Heart left ventricle (tissue), 16 donors: ENCODE measurements at regions not wholly inside any gene's neighbourhood (a gene's known extent, or its start where the extent isn't known, plus 50 kb on each side); places are given as distances from the start of the nearest gene placed in this dataset.

ENCODE experiments used
- ATAC-seq, 4 donors: fragments of 200-7000 bp; cut with Tn5 transposase; one replicate each; pipeline ENCODE4 v1.9.1; 2020 to 2022; ENCODE audit warnings: moderate library complexity in 4 of 4, mild to moderate bottlenecking in 3 of 4, moderate number of reproducible peaks in 1 of 4
- DNase-seq, 5 donors: peaks; one replicate each; pipeline ENCODE4 v3.0.0-alpha.2; 2020
- H3K27ac ChIP-seq, 12 donors: fragments of 200-600 bp; sonication (generic) in 4 of 12; one replicate each; pipeline versions ENCODE4 v1.5.0 to v1.8.0; 2016 to 2022; ENCODE audit warnings: mild to moderate bottlenecking in 2 of 12
- H3K27me3 ChIP-seq, 9 donors: fragments of 200-600 bp; sonication (generic) in 2 of 9; one replicate each; pipeline versions ENCODE4 v1.5.1 to v1.8.0; 2016 to 2022; ENCODE audit warnings: mild to moderate bottlenecking in 3 of 9
- H3K36me3 ChIP-seq, 9 donors: fragments of 200-600 bp; sonication (generic) in 2 of 9; one replicate each; pipeline versions ENCODE4 v1.5.0 to v1.8.0; 2018 to 2022; ENCODE audit warnings: mild to moderate bottlenecking in 2 of 9
- H3K4me1 ChIP-seq, 12 donors: fragments of 200-600 bp; sonication (generic) in 4 of 12; one replicate each; pipeline versions ENCODE4 v1.5.0 to v1.8.0; 2016 to 2022; ENCODE audit warnings: mild to moderate bottlenecking in 3 of 12
- H3K4me3 ChIP-seq, 12 donors: fragments of 200-600 bp; sonication (generic) in 4 of 12; one replicate each; pipeline versions ENCODE4 v1.5.0 to v1.8.0; 2017 to 2022; ENCODE audit warnings: mild to moderate bottlenecking in 9 of 12, moderate library complexity in 4 of 12
- H3K9me3 ChIP-seq, 12 donors: fragments of 200-600 bp; sonication (generic) in 4 of 12; one replicate each; pipeline versions ENCODE4 v1.5.0 to v1.8.0; 2016 to 2022; ENCODE audit warnings: mild to moderate bottlenecking in 1 of 12
- CTCF ChIP-seq, 12 donors: fragments of 200-600 bp; sonication (generic) in 4 of 12; IDR thresholded peaks; one replicate each; pipeline versions ENCODE4 v1.5.0 to v1.8.0; 2018 to 2022; ENCODE audit warnings: antibody characterized with exemption in 12 of 12, mild to moderate bottlenecking in 5 of 12
- POLR2A ChIP-seq, 2 donors: fragments of 450-650 bp; IDR thresholded peaks; one replicate each; pipeline ENCODE4 v1.6.1; 2017; ENCODE audit warnings: antibody characterized with exemption in 2 of 2, mild to moderate bottlenecking in 2 of 2, moderate library complexity in 2 of 2
- WGBS, 4 donors: extraction: QIAGEN DNeasy Blood & Tissue Kit in 2 of 4; methylation state at CpG; one replicate each; pipeline versions ENCODE4 v1.1.5 to v1.1.7; 2013 to 2018; 5-methylcytosine and 5-hydroxymethylcytosine counted together
- intact Hi-C, 10 donors: fragments of 100-400 bp; cut with DNase I; formaldehyde crosslinking; loops; one replicate each; pipeline versions ENCODE4 v1.11.1 to v1.14.2; 2022
- donor health status: ischemic (EF 13 %, LVEDD 7.1; RV severe dilation, severe dysfunction).
- donor health status: healthy with polysubstance abuse.
- donor health status: DM: no; HTN: yes; CAD: no.
- donor health status: DM: no; HTN: no; CAD: no.
- donor health status: ischemic (EF 25% LVEDD 6.9; RV normal size, moderate dysfunction).
- donor health status: ischemic (EF 25% LVEDD 5.7; RV mildly dilated, moderate dysfunction).
- donor health status: healthy.
- donor health status: DM: yes; HTN: yes; CAD: no.
- donor health status: ischemic (EF 35%, LVEDD 5.7; RV mildly dilated, moderate dysfunction).
- donor health status: nonischemic (EF 11% LVEDD 7.7; RV severe dilation, severe dysfunction).
- donor health status: DM: yes; HTN: yes; CAD: no.
- donor health status: PGD.
- donor health status: ischemic (EF 29% LVEDD 5.4; RV normal size, mild dysfunction).
- donor health status: nonischemic (EF 23%, LVEDD 6.1; RV moderate dilation, normal function).

- no peak for ATAC-seq
- no peaks in the 10 kb centered on the region for H3K36me3 ChIP-seq
- no peak for DNase-seq
- intact Hi-C loops: no loop called here
- no peaks in the 10 kb centered on the region for H3K27me3 ChIP-seq
- H3K9me3 ChIP-seq: no peaks in the 10 kb centered on the region
- no peaks in the 10 kb centered on the region for H3K4me1 ChIP-seq
- WGBS, 4 donors: 64 to 70% (median 68%) methylated on average over 4 of the region's 4 CpGs
- H3K27ac ChIP-seq: no peak overlapping the region
- TF ChIP-seq POLR2A (IDR thresholded peaks at IDR 0.05) (no peak), CTCF (IDR thresholded peaks at IDR 0.05) (no peak)
- no peak overlapping the region for H3K4me3 ChIP-seq
Observed at GRCh38 chr1:189868021-189868420, 609.6 kb downstream of the BRINP3 start.

- no peak for ATAC-seq
- TF ChIP-seq POLR2A (IDR thresholded peaks at IDR 0.05): no peak
- TF ChIP-seq CTCF (IDR thresholded peaks at IDR 0.05): no peak
- Histone ChIP-seq H3K36me3 (no peaks in the 10 kb centered on the region), H3K27me3 (no peaks in the 10 kb centered on the region), H3K4me1 (no peaks in the 10 kb centered on the region), H3K4me3 (no peak overlapping the region), H3K9me3 (peaks cover 0 to 7% (median 0%) of the 10 kb centered on the region in 12 donors), H3K27ac (no peak overlapping the region)
- intact Hi-C loops: no loop called here
- no peak for DNase-seq
Observed at GRCh38 chr1:189874715-189875435, 602.8 kb downstream of the BRINP3 start.

GRCh38 chr1:189880135-189880534 is 597.5 kb downstream of the BRINP3 start:
- Histone ChIP-seq H3K9me3 (peaks cover 0 to 7% (median 0%) of the 10 kb centered on the region in 12 donors), H3K27ac (no peak overlapping the region), H3K4me1 (no peaks in the 10 kb centered on the region), H3K36me3 (no peaks in the 10 kb centered on the region), H3K4me3 (no peak overlapping the region), H3K27me3 (no peaks in the 10 kb centered on the region)
- 73 to 86% (median 75%) methylated on average over 3 of the region's 3 CpGs for WGBS, 4 donors
- intact Hi-C loops: no loop called here
- DNase-seq (no peak), ATAC-seq (no peak)
- TF ChIP-seq POLR2A (IDR thresholded peaks at IDR 0.05): no peak
- TF ChIP-seq CTCF (IDR thresholded peaks at IDR 0.05): no peak

- Histone ChIP-seq H3K27me3 (no peaks in the 10 kb centered on the region), H3K36me3 (no peaks in the 10 kb centered on the region), H3K4me3 (no peak overlapping the region), H3K9me3 (no peaks in the 10 kb centered on the region), H3K27ac (no peak overlapping the region), H3K4me1 (no peaks in the 10 kb centered on the region)
- intact Hi-C loops: no loop called here
- 0 to 18% (median 15%) methylated on average over 1 of the region's 1 CpG for WGBS, 4 donors
- no peak for TF ChIP-seq POLR2A (IDR thresholded peaks at IDR 0.05)
- no peak for TF ChIP-seq CTCF (IDR thresholded peaks at IDR 0.05)
- ATAC-seq (no peak), DNase-seq (no peak)
Observed at GRCh38 chr1:189899686-189900425, 577.8 kb downstream of the BRINP3 start.
